Esophagus muscularis mucosa (tissue), 3 donors: ENCODE measurements at regions not wholly inside any gene's neighbourhood (a gene's known extent, or its start where the extent isn't known, plus 50 kb on each side); places are given as distances from the start of the nearest gene placed in this dataset.

Experiments
- CTCF ChIP-seq, 3 experiments: fragments of 200-600 bp in 2 of 3; fragments of 450-650 bp in 1 of 3; sonication (generic) in 2 of 3; IDR thresholded peaks; one replicate each; pipeline ENCODE4 v1.5.1; 2017 to 2019; ENCODE audit warnings: antibody characterized with exemption in 3 of 3, mild to moderate bottlenecking in 2 of 3, moderate library complexity in 1 of 3
- EP300 ChIP-seq: sonication (generic); formaldehyde crosslinking; IDR thresholded peaks from one replicate; pipeline ENCODE4 v1.6.1; 2017; ENCODE audit warnings: antibody characterized with exemption

- TF ChIP-seq CTCF (IDR thresholded peaks at IDR 0.05) (no peak), EP300 (no peak)
Measured at GRCh38 chr5:74028406-74028805, 402.4 kb downstream of the ARHGEF28 start.
